OCI-LY3 (cell line): ENCODE measurements at regions not wholly inside any gene's neighbourhood (a gene's known extent, or its start where the extent isn't known, plus 50 kb on each side); places are given as distances from the start of the nearest gene placed in this dataset.

Experiments
- CTCF ChIP-seq: fragments of 200-600, 300-600 bp; sonication (generic); IDR thresholded peaks from 2 replicates; pipeline ENCODE4 v1.5.1; 2014; ENCODE audit warnings: antibody characterized with exemption, low read length, low read depth
- EZH2phosphoT487 ChIP-seq: fragments of 200-600 bp; shearing (Covaris generic); IDR thresholded peaks from 2 replicates; pipeline ENCODE4 v1.6.1; 2018; ENCODE audit warnings: antibody characterized with exemption, mixed run types, low read depth

DNA sequence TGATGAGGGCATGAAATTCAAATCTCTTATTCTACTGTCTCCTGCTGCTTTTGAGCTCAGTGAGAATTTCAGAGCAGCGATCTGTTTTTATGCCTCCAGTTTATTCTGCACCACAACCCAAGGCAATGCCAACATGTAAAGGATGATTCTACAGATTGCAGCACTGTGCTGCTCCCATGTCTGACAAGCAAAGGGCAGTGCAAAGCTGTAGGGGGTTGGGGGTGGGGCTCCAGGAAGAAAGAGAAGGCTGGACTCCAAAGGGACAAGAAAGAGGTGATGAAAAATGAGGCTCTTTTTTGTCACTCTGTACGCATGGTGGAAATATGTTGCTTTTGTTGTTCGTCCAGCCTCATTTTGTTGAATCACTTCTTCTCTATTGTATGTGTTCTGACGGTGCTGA, 254.6 kb downstream of the STIM2 start:
- TF ChIP-seq CTCF (no peak), EZH2phosphoT487 (no peak)
